H1 (cell line): ENCODE measurements at regions not wholly inside any gene's neighbourhood (a gene's known extent, or its start where the extent isn't known, plus 50 kb on each side); places are given as distances from the start of the nearest gene placed in this dataset.

Source experiments
- CTCF ChIA-PET: fragments of 300-600 bp; sonication (Branson Sonifier 250); formaldehyde crosslinking; loops from one replicate; lab custom pipeline; 2021; ENCODE audit not compliant: partially characterized antibody; lab: Charles Lee
- POLR2A ChIA-PET: fragments of 300-600 bp; sonication (Branson Sonifier 250); formaldehyde crosslinking; loops from one replicate; lab custom pipeline; 2021; ENCODE audit warnings: inconsistent platforms; ENCODE audit not compliant: partially characterized antibody; lab: Charles Lee
- DNase-seq, 2 experiments: peaks; one replicate each; pipeline versions ENCODE4 v3.0.0 to v3.0.0-alpha.2; 2010 to 2022; ENCODE audit warnings: low spot score in 2 of 2, low read depth in 1 of 2, mixed read lengths in 1 of 2
- FAIRE-seq: peaks from 2 replicates; lab custom pipeline; 2011; peaks lifted over from hg19 to GRCh38; lab: Jason Lieb, UNC
- H2AFZ ChIP-seq: 2 replicates; pipeline ENCODE4 v1.8.1; 2012; ENCODE audit warnings: low read length, inconsistent platforms
- H2AK5ac ChIP-seq: 2 replicates; pipeline ENCODE4 v1.6.1; 2013; ENCODE audit warnings: low read depth, low read length
- H2BK120ac ChIP-seq: replicated peaks from 2 replicates; pipeline ENCODE3; 2013; ENCODE audit warnings: low read depth, low read length, inconsistent platforms
- H2BK12ac ChIP-seq: 2 replicates; pipeline ENCODE4 v1.6.1; 2013; ENCODE audit warnings: low read depth, low read length
- H2BK15ac ChIP-seq: 2 replicates; pipeline ENCODE4 v1.6.1; 2013; ENCODE audit warnings: low read length
- H2BK20ac ChIP-seq: 2 replicates; pipeline ENCODE4 v1.6.1; 2013; ENCODE audit warnings: low read length
- H2BK5ac ChIP-seq: 2 replicates; pipeline ENCODE4 v1.6.1; 2013; ENCODE audit warnings: low read depth, low read length
- H3K14ac ChIP-seq: 2 replicates; pipeline ENCODE4 v1.6.1; 2013; ENCODE audit warnings: inconsistent platforms; ENCODE audit not compliant: insufficient read length
- H3K18ac ChIP-seq: 2 replicates; pipeline ENCODE4 v1.6.1; 2013; ENCODE audit warnings: low read length; ENCODE audit errors: extremely low read depth
- H3K23ac ChIP-seq: 2 replicates; pipeline ENCODE4 v1.6.1; 2013; ENCODE audit warnings: inconsistent platforms; ENCODE audit not compliant: insufficient read length
- H3K23me2 ChIP-seq: 2 replicates; pipeline ENCODE4 v1.6.1; 2013; ENCODE audit warnings: low read depth, low read length
- H3K27ac ChIP-seq: 2 replicates; pipeline ENCODE4 v1.6.1; 2011; ENCODE audit warnings: low read depth, low read length, inconsistent platforms
- H3K27me3 ChIP-seq, 4 experiments: replicated peaks in 1 of 4; 1 replicate in 1 of 4; 2 replicates in 3 of 4; pipeline versions ENCODE4 v1.6.1 to v1.8.1; 2011 to 2013; ENCODE audit warnings: low read length in 3 of 4, mild to moderate bottlenecking in 3 of 4, inconsistent platforms in 2 of 4, mixed read lengths in 2 of 4, moderate library complexity in 1 of 4; ENCODE audit not compliant: control insufficient read depth in 3 of 4, insufficient read depth in 3 of 4; ENCODE audit errors: extremely low read depth in 1 of 4
- H3K36me3 ChIP-seq, 4 experiments: 2 replicates each; pipeline versions ENCODE4 v1.6.1 to v1.8.1; 2011 to 2013; ENCODE audit warnings: mild to moderate bottlenecking in 4 of 4, low read length in 3 of 4, moderate library complexity in 2 of 4, control low read depth in 1 of 4, inconsistent platforms in 1 of 4; ENCODE audit not compliant: insufficient read depth in 4 of 4, control insufficient read depth in 2 of 4
- H3K4ac ChIP-seq: replicated peaks from 2 replicates; pipeline ENCODE3; 2013; ENCODE audit warnings: low read length, low read depth, mixed read lengths, inconsistent platforms; ENCODE audit not compliant: insufficient read length
- H3K4me1 ChIP-seq, 4 experiments: replicated peaks in 1 of 4; 1 replicate in 1 of 4; 2 replicates in 3 of 4; pipeline versions ENCODE4 v1.6.1 to v1.8.1; 2011 to 2013; ENCODE audit warnings: low read length in 3 of 4, inconsistent platforms in 2 of 4, mixed read lengths in 1 of 4; ENCODE audit not compliant: insufficient read depth in 4 of 4, control insufficient read depth in 3 of 4
- H3K4me2 ChIP-seq, 2 experiments: 2 replicates each; pipeline versions ENCODE4 v1.6.1 to v1.8.1; 2011 to 2013; ENCODE audit warnings: low read depth in 2 of 2, low read length in 2 of 2, control low read depth in 1 of 2, inconsistent platforms in 1 of 2, mild to moderate bottlenecking in 1 of 2; ENCODE audit not compliant: insufficient read depth in 1 of 2
- H3K4me3 ChIP-seq, 4 experiments: fragments of 200-600, 300-600 bp in 1 of 4; sonication (generic), shearing (Covaris generic), sonication (Bioruptor Twin) in 1 of 4; 2 replicates each; pipeline versions ENCODE4 v1.5.1 to v1.8.1; 2011 to 2016; ENCODE audit warnings: low read length in 4 of 4, low read depth in 3 of 4, control low read depth in 2 of 4, inconsistent platforms in 2 of 4, mild to moderate bottlenecking in 2 of 4, mixed read lengths in 1 of 4, moderate library complexity in 1 of 4; ENCODE audit not compliant: insufficient read depth in 2 of 4; ENCODE audit errors: extremely low read depth in 1 of 4
- H3K56ac ChIP-seq: replicated peaks from 2 replicates; pipeline ENCODE3; 2013; ENCODE audit warnings: low read depth, mild to moderate bottlenecking, mixed read lengths, low read length, inconsistent platforms; ENCODE audit not compliant: insufficient read length
- H3K79me1 ChIP-seq: 2 replicates; pipeline ENCODE4 v1.6.1; 2013; ENCODE audit warnings: low read depth, low read length, control low read depth
- H3K79me2 ChIP-seq, 2 experiments: 2 replicates each; pipeline versions ENCODE4 v1.6.1 to v1.8.1; 2012 to 2013; ENCODE audit warnings: low read length in 2 of 2, mild to moderate bottlenecking in 2 of 2, inconsistent platforms in 1 of 2; ENCODE audit not compliant: insufficient read depth in 2 of 2, control insufficient read depth in 1 of 2
- H3K9ac ChIP-seq, 4 experiments: replicated peaks in 1 of 4; 1 replicate in 1 of 4; 2 replicates in 3 of 4; pipeline versions ENCODE4 v1.6.1 to v1.8.1; 2011 to 2013; ENCODE audit warnings: low read depth in 3 of 4, low read length in 3 of 4, control low read depth in 2 of 4, mild to moderate bottlenecking in 2 of 4, moderate library complexity in 2 of 4, inconsistent platforms in 1 of 4; ENCODE audit errors: extremely low read depth in 1 of 4
- H3K9me3 ChIP-seq, 2 experiments: 2 replicates each; pipeline versions ENCODE4 v1.6.1 to v1.8.1; 2012 to 2013; ENCODE audit warnings: mild to moderate bottlenecking in 2 of 2, moderate library complexity in 2 of 2, control low read depth in 1 of 2, inconsistent platforms in 1 of 2, low read depth in 1 of 2, low read length in 1 of 2, mixed read lengths in 1 of 2; ENCODE audit not compliant: insufficient read depth in 2 of 2
- H4K20me1 ChIP-seq, 2 experiments: replicated peaks in 1 of 2; 2 replicates each; pipeline versions ENCODE3 to v1.8.1; 2011 to 2013; ENCODE audit warnings: inconsistent platforms in 2 of 2, low read length in 2 of 2, mild to moderate bottlenecking in 1 of 2; ENCODE audit not compliant: insufficient read depth in 2 of 2, control insufficient read depth in 1 of 2
- H4K5ac ChIP-seq: 2 replicates; pipeline ENCODE4 v1.6.1; 2013; ENCODE audit warnings: low read length, low read depth, mixed read lengths, inconsistent platforms; ENCODE audit not compliant: insufficient read length
- H4K8ac ChIP-seq: 2 replicates; pipeline ENCODE4 v1.8.0; 2013; ENCODE audit warnings: mild to moderate bottlenecking, moderate library complexity, low read length, inconsistent platforms; ENCODE audit not compliant: insufficient read depth; ENCODE audit errors: extremely low read depth
- H4K91ac ChIP-seq: replicated peaks from 2 replicates; pipeline ENCODE3; 2013; ENCODE audit warnings: low read length, mixed read lengths, inconsistent platforms; ENCODE audit not compliant: insufficient read length
- BACH1 ChIP-seq: IDR thresholded peaks from 2 replicates; pipeline ENCODE4 v1.6.1; 2012; ENCODE audit warnings: low read length, improper control_type of control experiment
- BCL11A ChIP-seq, 2 experiments: IDR thresholded peaks; one replicate each; pipeline ENCODE4 v1.6.1; 2011; ENCODE audit warnings: low read depth in 2 of 2, low read length in 2 of 2, mild to moderate bottlenecking in 2 of 2
- GTF2F1 ChIP-seq: IDR thresholded peaks from 2 replicates; pipeline ENCODE4 v1.6.1; 2012; ENCODE audit warnings: low read depth, low read length, improper control_type of control experiment, borderline replicate concordance
- HDAC2 ChIP-seq, 2 experiments: fragments of 300-600 bp in 1 of 2; sonication (generic) in 1 of 2; IDR thresholded peaks; 2 replicates each; pipeline ENCODE4 v1.6.1; 2011 to 2012; ENCODE audit warnings: low read depth in 2 of 2, low read length in 2 of 2, mild to moderate bottlenecking in 2 of 2, moderate library complexity in 2 of 2, borderline replicate concordance in 1 of 2, inconsistent platforms in 1 of 2
- POU5F1 ChIP-seq: IDR thresholded peaks from 2 replicates; pipeline ENCODE4 v1.6.1; 2011; ENCODE audit warnings: low read depth, mild to moderate bottlenecking, low read length, moderate library complexity
- SUZ12 ChIP-seq: fragments of 200-600 bp; sonication (generic); IDR thresholded peaks from 2 replicates; pipeline ENCODE4 v1.6.1; 2012; ENCODE audit warnings: mild to moderate bottlenecking, inconsistent platforms, low read length, moderate library complexity, mixed read lengths
- TAF1 ChIP-seq: IDR thresholded peaks from 2 replicates; pipeline ENCODE4 v1.6.1; 2011; ENCODE audit warnings: mild to moderate bottlenecking, low read depth, low read length
- TAF7 ChIP-seq: optimal IDR thresholded peaks from 2 replicates; pipeline ENCODE3; 2011; ENCODE audit warnings: low read depth, mild to moderate bottlenecking, inconsistent platforms, low read length, moderate library complexity, borderline replicate concordance
- TBP ChIP-seq: IDR thresholded peaks from 2 replicates; pipeline ENCODE4 v1.6.1; 2011; ENCODE audit warnings: low read depth, low read length, improper control_type of control experiment
- TCF12 ChIP-seq: IDR thresholded peaks from 2 replicates; pipeline ENCODE4 v1.6.1; 2011; ENCODE audit warnings: low read depth, mild to moderate bottlenecking, low read length
- WGBS, 2 experiments: shearing (Covaris generic) in 1 of 2; methylation state at CpG; one replicate each; pipeline versions ENCODE4 v1.1.6 to v1.1.7; 2013 to 2015; ENCODE audit warnings: low lambda C conversion rate in 2 of 2, mixed read lengths in 2 of 2, inconsistent platforms in 1 of 2, low coverage in 1 of 2, missing lambda C conversion rate in 1 of 2; ENCODE audit not compliant: insufficient replicate concordance in 2 of 2, insufficient coverage in 1 of 2, insufficient read length in 1 of 2; ENCODE audit errors: extremely low coverage in 1 of 2, missing lambda C conversion rate in 1 of 2; 5-methylcytosine and 5-hydroxymethylcytosine counted together
- TF ChIP-seq, protein P1 (sequence below): IDR thresholded peaks from 2 replicates; pipeline ENCODE4 v1.6.1; 2011; ENCODE audit warnings: low read depth, mild to moderate bottlenecking, low read length; ENCODE audit not compliant: insufficient read depth

DNA sequence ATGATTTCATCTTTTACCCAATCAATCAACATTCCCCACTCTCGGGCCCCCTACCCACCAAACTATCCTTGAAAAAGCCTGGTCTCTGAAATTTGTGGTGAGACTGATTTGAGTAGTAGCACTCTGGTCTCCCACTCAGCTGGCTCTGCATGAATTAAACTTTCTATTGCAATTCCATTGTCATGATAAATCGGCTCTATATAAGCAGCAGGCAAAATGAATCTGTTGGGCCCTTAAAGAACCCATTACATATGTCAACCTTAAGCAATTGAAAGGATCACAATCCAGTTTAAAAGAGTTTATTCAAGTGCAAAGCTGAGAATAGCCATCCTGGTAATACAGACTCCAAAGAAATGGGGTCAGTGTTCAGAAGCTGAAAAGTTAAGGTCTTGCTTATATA lies 68.2 kb downstream of the NEURL3 start:
- no peak overlapping the region for H3K23ac ChIP-seq
- H3K4me1 ChIP-seq: peaks cover 0 to 5% (median 3%) of the 10 kb centered on the region in 4 experiments; a peak in 4 of 7 replicates
- H3K36me3 ChIP-seq: peaks cover 0 to 6% (median 2%) of the 10 kb centered on the region in 4 experiments; a peak in 2 of 8 replicates
- H2BK12ac ChIP-seq: no peak overlapping the region
- no peaks in the 10 kb centered on the region for H3K79me2 ChIP-seq
- 62% methylated on average over 2 of the region's 2 CpGs; no CpG with 5 or more reads in 1 of the 2 experiments for WGBS, 2 experiments
- H3K27ac ChIP-seq: no peak overlapping the region
- H3K27me3 ChIP-seq: no peaks in the 10 kb centered on the region
- H2BK120ac ChIP-seq: peak overlapping the region; percentile 77
- peak overlapping the region; percentile 23; the same call in 1 of the 2 replicates for H2BK20ac ChIP-seq
- H3K14ac ChIP-seq: no peak overlapping the region
- ChIA-PET POLR2A (interaction anchor here (0.9 kb wide), 1 partner anchor 32 kb away, joined by 3 read pairs; no protein-coding TSS in a partner anchor), CTCF (interaction anchor here (1.1 to 1.7 kb wide), 5 partner anchors 23 to 113 kb away, joined by 3 to 5 read pairs (median 3); no protein-coding TSS in a partner anchor)
- DNase-seq: no peak
- H2BK5ac ChIP-seq: peak overlapping the region; percentile 84; the same call in 1 of the 2 replicates
- H2BK15ac ChIP-seq: no peak overlapping the region
- no peak overlapping the region for H2AFZ ChIP-seq
- H3K23me2 ChIP-seq: no peaks in the 10 kb centered on the region
- no peaks in the 10 kb centered on the region for H3K79me1 ChIP-seq
- no peak overlapping the region for H2AK5ac ChIP-seq
- peak overlapping the region in 1 of 4 experiments; percentile 29; a peak in 2 of 8 replicates for H3K4me3 ChIP-seq
- H4K91ac ChIP-seq: no peak overlapping the region
- no peak overlapping the region for H3K56ac ChIP-seq
- peak overlapping the region; percentile 28 to 49; a peak in 3 of 4 replicates for H3K4me2 ChIP-seq
- no peak overlapping the region for H4K8ac ChIP-seq
- H3K9ac ChIP-seq: no peak overlapping the region
- H3K4ac ChIP-seq: no peak overlapping the region
- no peaks in the 10 kb centered on the region for H4K20me1 ChIP-seq
- peaks cover 15 to 16% of the 10 kb centered on the region in 2 experiments for H3K9me3 ChIP-seq
- no peak for FAIRE-seq
- no peak overlapping the region for H4K5ac ChIP-seq
- H3K18ac ChIP-seq: no peak overlapping the region; the same call in 1 of the 2 replicates
- TF ChIP-seq TAF1: no peak
- TF ChIP-seq HDAC2 (IDR thresholded peaks at IDR 0.05; ENCODE audit: borderline replicate concordance in 1 of 2, low read depth in 2 of 2, low read length in 2 of 2): no peak
- no peak for TF ChIP-seq TBP
- TF ChIP-seq TCF12: no peak
- TF ChIP-seq SUZ12: no peak
- TF ChIP-seq POU5F1: no peak
- no peak for TF ChIP-seq TAF7
- no peak for TF ChIP-seq BCL11A (IDR thresholded peaks at IDR 0.05; ENCODE audit: low read depth in 2 of 2, low read length in 2 of 2)
- TF ChIP-seq GTF2F1: no peak
- TF ChIP-seq BACH1: no peak
- TF ChIP-seq, protein P1, sequence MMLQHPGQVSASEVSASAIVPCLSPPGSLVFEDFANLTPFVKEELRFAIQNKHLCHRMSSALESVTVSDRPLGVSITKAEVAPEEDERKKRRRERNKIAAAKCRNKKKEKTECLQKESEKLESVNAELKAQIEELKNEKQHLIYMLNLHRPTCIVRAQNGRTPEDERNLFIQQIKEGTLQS: no peak
